ENCODE measurements at regions not wholly inside any gene's neighbourhood (a gene's known extent, or its start where the extent isn't known, plus 50 kb on each side); places are given as distances from the start of the nearest gene placed in this dataset.

DNA sequence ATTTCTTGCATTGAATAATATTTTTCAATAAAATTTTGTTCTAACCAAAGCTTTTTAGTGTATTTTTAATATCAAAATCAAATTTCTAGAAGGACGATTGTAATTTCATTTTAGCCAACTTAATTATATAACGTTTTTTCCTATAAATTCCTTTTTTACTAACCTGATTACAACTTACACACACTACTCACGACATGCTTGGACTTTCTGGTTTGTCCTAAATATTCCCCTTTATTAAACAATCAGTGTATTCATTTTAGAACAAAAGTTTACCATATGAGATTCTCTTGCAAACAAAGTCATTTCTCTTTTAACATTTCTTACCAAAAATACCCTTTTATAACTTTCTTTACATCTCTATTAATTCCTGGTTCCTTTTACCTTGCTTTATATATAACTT, 173.7 kb downstream of the PWWP3B start:
- Histone ChIP-seq H3K27me3 (ENCODE audit: control insufficient read depth, insufficient read depth, low read length) (no peaks in the 10 kb centered on the region), H3K9me3 (ENCODE audit: control insufficient read depth, insufficient read depth, low read depth, low read length) (peaks cover 6% of the 10 kb centered on the region; the same call in 1 of the 2 replicates), H3K4me1 (ENCODE audit: control insufficient read depth, insufficient read depth, low read length) (no peaks in the 10 kb centered on the region), H3K4me3 (ENCODE audit: low read depth in 2 of 2, low read length in 2 of 2) (no peak overlapping the region), H3K36me3 (ENCODE audit: control insufficient read depth, insufficient read depth, low read length) (no peaks in the 10 kb centered on the region), H3K27ac (ENCODE audit: low read length) (no peak overlapping the region)
- in situ Hi-C loops (cut with HindIII; ENCODE audit: low pct_unique_long_range_greater_than_20kb, low sequenced_read_pairs) (no loop called here), intact Hi-C loops (cut with micrococcal nuclease; ENCODE audit: unreplicated experiment) (no loop called here)
- BruUV-seq (replicated peaks), result no TSS peak
- DNase-seq (ENCODE audit: low read depth, low spot score) (no peak), ATAC-seq (no peak)
- CTCF ChIA-PET, result no interaction called here
- TF ChIP-seq, protein P1, sequence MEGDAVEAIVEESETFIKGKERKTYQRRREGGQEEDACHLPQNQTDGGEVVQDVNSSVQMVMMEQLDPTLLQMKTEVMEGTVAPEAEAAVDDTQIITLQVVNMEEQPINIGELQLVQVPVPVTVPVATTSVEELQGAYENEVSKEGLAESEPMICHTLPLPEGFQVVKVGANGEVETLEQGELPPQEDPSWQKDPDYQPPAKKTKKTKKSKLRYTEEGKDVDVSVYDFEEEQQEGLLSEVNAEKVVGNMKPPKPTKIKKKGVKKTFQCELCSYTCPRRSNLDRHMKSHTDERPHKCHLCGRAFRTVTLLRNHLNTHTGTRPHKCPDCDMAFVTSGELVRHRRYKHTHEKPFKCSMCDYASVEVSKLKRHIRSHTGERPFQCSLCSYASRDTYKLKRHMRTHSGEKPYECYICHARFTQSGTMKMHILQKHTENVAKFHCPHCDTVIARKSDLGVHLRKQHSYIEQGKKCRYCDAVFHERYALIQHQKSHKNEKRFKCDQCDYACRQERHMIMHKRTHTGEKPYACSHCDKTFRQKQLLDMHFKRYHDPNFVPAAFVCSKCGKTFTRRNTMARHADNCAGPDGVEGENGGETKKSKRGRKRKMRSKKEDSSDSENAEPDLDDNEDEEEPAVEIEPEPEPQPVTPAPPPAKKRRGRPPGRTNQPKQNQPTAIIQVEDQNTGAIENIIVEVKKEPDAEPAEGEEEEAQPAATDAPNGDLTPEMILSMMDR (IDR thresholded peaks at IDR 0.05), result no peak
- TF ChIP-seq SIN3A (IDR thresholded peaks at IDR 0.05; ENCODE audit: borderline replicate concordance, insufficient read depth, low read depth, low read length) (no peak), POLR2AphosphoS5 (IDR thresholded peaks at IDR 0.05; ENCODE audit: low read depth, low read length) (no peak), TCF7L2 (IDR thresholded peaks at IDR 0.05; ENCODE audit: low read depth, low read length) (no peak)
- TF ChIP-seq, protein P2, sequence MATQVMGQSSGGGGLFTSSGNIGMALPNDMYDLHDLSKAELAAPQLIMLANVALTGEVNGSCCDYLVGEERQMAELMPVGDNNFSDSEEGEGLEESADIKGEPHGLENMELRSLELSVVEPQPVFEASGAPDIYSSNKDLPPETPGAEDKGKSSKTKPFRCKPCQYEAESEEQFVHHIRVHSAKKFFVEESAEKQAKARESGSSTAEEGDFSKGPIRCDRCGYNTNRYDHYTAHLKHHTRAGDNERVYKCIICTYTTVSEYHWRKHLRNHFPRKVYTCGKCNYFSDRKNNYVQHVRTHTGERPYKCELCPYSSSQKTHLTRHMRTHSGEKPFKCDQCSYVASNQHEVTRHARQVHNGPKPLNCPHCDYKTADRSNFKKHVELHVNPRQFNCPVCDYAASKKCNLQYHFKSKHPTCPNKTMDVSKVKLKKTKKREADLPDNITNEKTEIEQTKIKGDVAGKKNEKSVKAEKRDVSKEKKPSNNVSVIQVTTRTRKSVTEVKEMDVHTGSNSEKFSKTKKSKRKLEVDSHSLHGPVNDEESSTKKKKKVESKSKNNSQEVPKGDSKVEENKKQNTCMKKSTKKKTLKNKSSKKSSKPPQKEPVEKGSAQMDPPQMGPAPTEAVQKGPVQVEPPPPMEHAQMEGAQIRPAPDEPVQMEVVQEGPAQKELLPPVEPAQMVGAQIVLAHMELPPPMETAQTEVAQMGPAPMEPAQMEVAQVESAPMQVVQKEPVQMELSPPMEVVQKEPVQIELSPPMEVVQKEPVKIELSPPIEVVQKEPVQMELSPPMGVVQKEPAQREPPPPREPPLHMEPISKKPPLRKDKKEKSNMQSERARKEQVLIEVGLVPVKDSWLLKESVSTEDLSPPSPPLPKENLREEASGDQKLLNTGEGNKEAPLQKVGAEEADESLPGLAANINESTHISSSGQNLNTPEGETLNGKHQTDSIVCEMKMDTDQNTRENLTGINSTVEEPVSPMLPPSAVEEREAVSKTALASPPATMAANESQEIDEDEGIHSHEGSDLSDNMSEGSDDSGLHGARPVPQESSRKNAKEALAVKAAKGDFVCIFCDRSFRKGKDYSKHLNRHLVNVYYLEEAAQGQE (IDR thresholded peaks at IDR 0.05; ENCODE audit: insufficient read depth in 1 of 2, low read depth in 2 of 2, low read length in 1 of 2), result no peak
- POLR2A ChIA-PET, result no interaction called here

DNA sequence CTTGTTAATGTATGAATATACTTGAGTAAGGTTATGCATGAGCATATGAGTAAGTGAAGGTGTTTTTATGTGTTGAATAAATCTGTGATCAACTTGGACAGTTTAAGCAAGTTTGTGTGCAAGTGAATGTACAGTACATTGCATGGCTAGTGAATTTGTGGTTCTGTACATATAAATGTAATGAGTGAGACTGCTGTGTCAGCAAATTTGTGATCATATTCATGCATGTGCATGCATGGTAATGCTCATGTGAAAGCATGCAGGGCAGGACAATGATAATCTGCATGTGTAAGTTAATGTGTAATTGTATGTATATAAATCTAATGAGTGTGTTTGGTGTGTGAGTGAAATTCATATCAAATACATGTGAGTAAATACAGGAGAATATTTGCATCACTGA, 188.5 kb downstream of the PWWP3B start:
- Histone ChIP-seq H3K36me3 (ENCODE audit: control insufficient read depth, insufficient read depth, low read length) (no peaks in the 10 kb centered on the region), H3K27ac (ENCODE audit: low read length) (no peak overlapping the region), H3K4me1 (ENCODE audit: control insufficient read depth, insufficient read depth, low read length) (no peaks in the 10 kb centered on the region), H3K9me3 (ENCODE audit: control insufficient read depth, insufficient read depth, low read depth, low read length) (no peaks in the 10 kb centered on the region), H3K27me3 (ENCODE audit: control insufficient read depth, insufficient read depth, low read length) (no peaks in the 10 kb centered on the region), H3K4me3 (ENCODE audit: low read depth in 2 of 2, low read length in 2 of 2) (no peak overlapping the region)
- DNase-seq (ENCODE audit: low read depth, low spot score) (no peak), ATAC-seq (no peak)
- ChIA-PET CTCF (no interaction called here), POLR2A (no interaction called here)
- intact Hi-C loops (cut with micrococcal nuclease; ENCODE audit: unreplicated experiment), result no loop called here
- in situ Hi-C loops (cut with HindIII; ENCODE audit: low pct_unique_long_range_greater_than_20kb, low sequenced_read_pairs), result no loop called here
- BruUV-seq (replicated peaks), result no TSS peak
- TF ChIP-seq, protein P1 (IDR thresholded peaks at IDR 0.05), result no peak
- no peak for TF ChIP-seq TCF7L2 (IDR thresholded peaks at IDR 0.05; ENCODE audit: low read depth, low read length)
- no peak for TF ChIP-seq POLR2AphosphoS5 (IDR thresholded peaks at IDR 0.05; ENCODE audit: low read depth, low read length)
- TF ChIP-seq SIN3A (IDR thresholded peaks at IDR 0.05; ENCODE audit: borderline replicate concordance, insufficient read depth, low read depth, low read length), result no peak
- TF ChIP-seq, protein P2 (IDR thresholded peaks at IDR 0.05; ENCODE audit: insufficient read depth in 1 of 2, low read depth in 2 of 2, low read length in 1 of 2), result no peak
